Natural killer cell (primary cell): ENCODE measurements at regions not wholly inside any gene's neighbourhood (a gene's known extent, or its start where the extent isn't known, plus 50 kb on each side); places are given as distances from the start of the nearest gene placed in this dataset.

Source experiments
- ATAC-seq, 3 donors: fragments of 150-1000 bp in 2 of 3; fragments of 200-7000 bp in 1 of 3; cut with Tn5 transposase; 1 replicate in 1 of 3; 2 replicates in 2 of 3; pipeline ENCODE4 v1.10.0; 2021; ENCODE audit warnings: mild to moderate bottlenecking in 2 of 3, moderate library complexity in 2 of 3
- DNase-seq, 2 donors: peaks; one replicate each; pipeline versions ENCODE4 v3.0.0 to v3.0.0-alpha.2; 2013 to 2021; ENCODE audit warnings: mixed read lengths in 1 of 2
- H3K27ac ChIP-seq: one replicate; pipeline ENCODE4 v1.5.1; 2013; ENCODE audit warnings: mild to moderate bottlenecking, low read length
- H3K27me3 ChIP-seq: one replicate; pipeline ENCODE4 v1.6.1; 2013; ENCODE audit warnings: low read length; ENCODE audit not compliant: control insufficient read depth, insufficient read depth
- H3K36me3 ChIP-seq: one replicate; pipeline ENCODE4 v1.6.1; 2013; ENCODE audit warnings: low read length; ENCODE audit not compliant: control insufficient read depth, insufficient read depth
- H3K4me1 ChIP-seq: one replicate; pipeline ENCODE4 v1.6.1; 2013; ENCODE audit warnings: low read length; ENCODE audit not compliant: control insufficient read depth, insufficient read depth
- H3K4me3 ChIP-seq: one replicate; pipeline ENCODE4 v1.5.1; 2013; ENCODE audit warnings: low read length
- H3K9me3 ChIP-seq: one replicate; pipeline ENCODE4 v1.6.1; 2013; ENCODE audit warnings: low read length; ENCODE audit not compliant: control insufficient read depth, insufficient read depth
- H3K27ac Mint-ChIP-seq, 2 donors: one replicate each; pipeline ENCODE4 v1.8.0; 2022; ENCODE audit warnings: mild to moderate bottlenecking in 2 of 2, mixed read lengths in 2 of 2, moderate library complexity in 1 of 2
- H3K27me3 Mint-ChIP-seq, 2 donors: one replicate each; pipeline ENCODE4 v1.8.0; 2022; ENCODE audit warnings: low read depth in 2 of 2, mixed read lengths in 2 of 2
- H3K36me3 Mint-ChIP-seq: one replicate; pipeline ENCODE4 v1.8.0; 2022; ENCODE audit warnings: mixed read lengths
- H3K4me1 Mint-ChIP-seq, 2 donors: one replicate each; pipeline ENCODE4 v1.8.0; 2022; ENCODE audit warnings: mixed read lengths in 2 of 2
- H3K4me3 Mint-ChIP-seq: one replicate; pipeline ENCODE4 v1.8.0; 2022; ENCODE audit warnings: mild to moderate bottlenecking, moderate library complexity, mixed read lengths
- H3K9me3 Mint-ChIP-seq, 2 donors: one replicate each; pipeline ENCODE4 v1.8.0; 2022; ENCODE audit warnings: mixed read lengths in 2 of 2
- WGBS: methylation state at CpG from one replicate; pipeline ENCODE4 v1.1.7; 2013; ENCODE audit warnings: missing lambda C conversion rate; ENCODE audit not compliant: insufficient coverage; 5-methylcytosine and 5-hydroxymethylcytosine counted together
- intact Hi-C: fragments of 100-400 bp; cut with micrococcal nuclease; formaldehyde crosslinking; loops from one replicate; pipeline ENCODE4 v1.14.2; 2022
- TF ChIP-seq, protein P1 (sequence below): fragments of 200-600 bp; IDR thresholded peaks from one replicate; pipeline ENCODE4 v1.8.0; 2022; ENCODE audit warnings: antibody characterized with exemption

GRCh38 chr2:133918141-133918540 is 335.7 kb upstream of the MGAT5 start:
- no peaks in the 10 kb centered on the region for H3K27me3 ChIP-seq
- Mint-ChIP-seq H3K36me3 (no peaks in the 10 kb centered on the region), H3K27me3 (no peaks in the 10 kb centered on the region), H3K4me3 (no peak overlapping the region), H3K4me1 (no peaks in the 10 kb centered on the region), H3K27ac (no peak overlapping the region), H3K9me3 (no peaks in the 10 kb centered on the region)
- H3K4me1 ChIP-seq = no peaks in the 10 kb centered on the region
- 100% methylated on average over 1 of the region's 1 CpG for WGBS
- H3K36me3 ChIP-seq = no peaks in the 10 kb centered on the region
- no peak for DNase-seq
- TF ChIP-seq, protein P1, sequence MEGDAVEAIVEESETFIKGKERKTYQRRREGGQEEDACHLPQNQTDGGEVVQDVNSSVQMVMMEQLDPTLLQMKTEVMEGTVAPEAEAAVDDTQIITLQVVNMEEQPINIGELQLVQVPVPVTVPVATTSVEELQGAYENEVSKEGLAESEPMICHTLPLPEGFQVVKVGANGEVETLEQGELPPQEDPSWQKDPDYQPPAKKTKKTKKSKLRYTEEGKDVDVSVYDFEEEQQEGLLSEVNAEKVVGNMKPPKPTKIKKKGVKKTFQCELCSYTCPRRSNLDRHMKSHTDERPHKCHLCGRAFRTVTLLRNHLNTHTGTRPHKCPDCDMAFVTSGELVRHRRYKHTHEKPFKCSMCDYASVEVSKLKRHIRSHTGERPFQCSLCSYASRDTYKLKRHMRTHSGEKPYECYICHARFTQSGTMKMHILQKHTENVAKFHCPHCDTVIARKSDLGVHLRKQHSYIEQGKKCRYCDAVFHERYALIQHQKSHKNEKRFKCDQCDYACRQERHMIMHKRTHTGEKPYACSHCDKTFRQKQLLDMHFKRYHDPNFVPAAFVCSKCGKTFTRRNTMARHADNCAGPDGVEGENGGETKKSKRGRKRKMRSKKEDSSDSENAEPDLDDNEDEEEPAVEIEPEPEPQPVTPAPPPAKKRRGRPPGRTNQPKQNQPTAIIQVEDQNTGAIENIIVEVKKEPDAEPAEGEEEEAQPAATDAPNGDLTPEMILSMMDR = no peak
- H3K4me3 ChIP-seq = no peak overlapping the region
- H3K9me3 ChIP-seq = no peaks in the 10 kb centered on the region
- no peak overlapping the region for H3K27ac ChIP-seq
- ATAC-seq = no peak
- intact Hi-C loops = no loop called here

GRCh38 chr2:133919285-133919684 is 334.6 kb upstream of the MGAT5 start:
- H3K4me1 Mint-ChIP-seq = no peaks in the 10 kb centered on the region
- no peak overlapping the region for H3K27ac ChIP-seq
- H3K36me3 ChIP-seq = no peaks in the 10 kb centered on the region
- H3K27me3 ChIP-seq = no peaks in the 10 kb centered on the region
- DNase-seq (no peak), ATAC-seq (no peak)
- H3K4me3 ChIP-seq = no peak overlapping the region
- H3K9me3 ChIP-seq = no peaks in the 10 kb centered on the region
- H3K9me3 Mint-ChIP-seq = no peaks in the 10 kb centered on the region
- no peaks in the 10 kb centered on the region for H3K36me3 Mint-ChIP-seq
- TF ChIP-seq, protein P1 = no peak
- intact Hi-C loops = no loop called here
- no peak overlapping the region for H3K4me3 Mint-ChIP-seq
- no peak overlapping the region for H3K27ac Mint-ChIP-seq
- H3K27me3 Mint-ChIP-seq = peaks cover 0 to 5% of the 10 kb centered on the region in 2 donors
- no peaks in the 10 kb centered on the region for H3K4me1 ChIP-seq
- 65% methylated on average over 3 of the region's 3 CpGs for WGBS

DNA sequence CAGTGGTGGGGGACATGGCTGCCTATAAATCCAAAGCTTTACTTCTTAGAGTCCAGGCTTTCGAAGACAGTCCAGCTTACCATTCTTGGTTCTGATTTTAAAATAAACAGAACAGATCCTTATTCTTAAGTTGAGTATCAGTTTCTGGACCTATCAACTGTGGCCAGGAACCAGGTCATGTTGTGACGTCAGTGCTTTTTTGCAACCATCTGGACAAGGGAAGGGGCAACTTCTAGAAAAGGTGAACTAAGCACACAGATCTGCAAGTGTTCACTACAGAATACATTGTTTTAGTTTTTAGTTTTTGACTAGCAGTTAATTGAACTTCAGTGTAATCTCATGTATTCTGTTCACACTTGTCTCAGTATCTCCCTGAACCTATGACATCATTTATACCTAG is 326.0 kb upstream of the MGAT5 start:
- Mint-ChIP-seq H3K4me1 (no peaks in the 10 kb centered on the region), H3K27ac (no peak overlapping the region), H3K9me3 (peaks cover 0 to 2% of the 10 kb centered on the region in 2 donors), H3K36me3 (no peaks in the 10 kb centered on the region), H3K4me3 (no peak overlapping the region), H3K27me3 (peaks cover 0 to 5% of the 10 kb centered on the region in 2 donors)
- intact Hi-C loops = no loop called here
- no peaks in the 10 kb centered on the region for H3K27me3 ChIP-seq
- no peak overlapping the region for H3K4me3 ChIP-seq
- TF ChIP-seq, protein P1 = no peak
- H3K27ac ChIP-seq = no peak overlapping the region
- H3K9me3 ChIP-seq = no peaks in the 10 kb centered on the region
- no peaks in the 10 kb centered on the region for H3K36me3 ChIP-seq
- no peaks in the 10 kb centered on the region for H3K4me1 ChIP-seq
- no peak for ATAC-seq
- 92% methylated on average over 2 of the region's 2 CpGs for WGBS
- DNase-seq = no peak

GRCh38 chr2:133936096-133936495 is 317.8 kb upstream of the MGAT5 start:
- Mint-ChIP-seq H3K4me1 (no peaks in the 10 kb centered on the region), H3K4me3 (no peak overlapping the region), H3K27ac (no peak overlapping the region), H3K36me3 (no peaks in the 10 kb centered on the region), H3K27me3 (peaks cover 0 to 16% of the 10 kb centered on the region in 2 donors), H3K9me3 (peaks cover 0 to 2% of the 10 kb centered on the region in 2 donors)
- H3K4me1 ChIP-seq = no peaks in the 10 kb centered on the region
- intact Hi-C loops = no loop called here
- H3K27me3 ChIP-seq = no peaks in the 10 kb centered on the region
- no peak overlapping the region for H3K4me3 ChIP-seq
- TF ChIP-seq, protein P1 = no peak
- 91% methylated on average over 8 of the region's 8 CpGs for WGBS
- H3K36me3 ChIP-seq = no peaks in the 10 kb centered on the region
- H3K9me3 ChIP-seq = no peaks in the 10 kb centered on the region
- no peak for DNase-seq
- H3K27ac ChIP-seq = no peak overlapping the region
- ATAC-seq = no peak
